ENCODE measurements at regions not wholly inside any gene's neighbourhood (a gene's known extent, or its start where the extent isn't known, plus 50 kb on each side); places are given as distances from the start of the nearest gene placed in this dataset.

GRCh38 chr1:238738892-238739291 lies 647.5 kb upstream of the CHRM3 start:
- ChIA-PET POLR2A (no interaction called here), CTCF (ENCODE audit: low intra/inter-chr PET ratio, low total read pairs) (no interaction called here)
- in situ Hi-C loops (cut with HindIII; ENCODE audit: extremely low pct_ligation_motif_present, low pct_unique_long_range_greater_than_20kb): no loop called here
- H4K20me1 ChIP-seq (ENCODE audit: insufficient read depth, low read length): no peaks in the 10 kb centered on the region
- H3K4me1 ChIP-seq (ENCODE audit: insufficient read depth, low read length): no peaks in the 10 kb centered on the region
- no peak overlapping the region for H3K9ac ChIP-seq (ENCODE audit: insufficient read depth, low read depth, low read length)
- ATAC-seq: no peak
- DNase-seq (ENCODE audit: low spot score): no peak
- H3K27me3 ChIP-seq (ENCODE audit: control insufficient read depth in 1 of 2, insufficient read depth in 2 of 2, low read length in 2 of 2): no peaks in the 10 kb centered on the region
- no peak overlapping the region for H3K27ac ChIP-seq (ENCODE audit: extremely low read length, insufficient read depth, low read length)
- H3K4me2 ChIP-seq (ENCODE audit: low read depth, low read length): no peak overlapping the region
- no peak overlapping the region for H2AFZ ChIP-seq (ENCODE audit: low read length)
- no TSS peak for BruUV-seq (replicated peaks)
- H3K79me2 ChIP-seq (ENCODE audit: insufficient read depth, low read length): no peaks in the 10 kb centered on the region
- no peak overlapping the region for H3K4me3 ChIP-seq (replicated peaks in 1 of 3; ENCODE audit: insufficient read depth in 1 of 3, low read depth in 2 of 3, low read length in 3 of 3)
- no peak for FAIRE-seq
- 2% methylated on average over 2 of the region's 2 CpGs for WGBS (ENCODE audit: low lambda C conversion rate)
- no peaks in the 10 kb centered on the region for H3K36me3 ChIP-seq (replicated peaks in 1 of 2; ENCODE audit: control insufficient read depth in 1 of 2, insufficient read depth in 2 of 2, low read length in 2 of 2)
- peaks cover 66% of the 10 kb centered on the region for H3K9me3 ChIP-seq (ENCODE audit: low read length)
- intact Hi-C loops (cut with micrococcal nuclease; ENCODE audit: unreplicated experiment): no loop called here
- TF ChIP-seq ZNF605 (CRISPR knock-in tag; IDR thresholded peaks at IDR 0.05) (no peak), KDM5A (IDR thresholded peaks at IDR 0.05; ENCODE audit: borderline replicate concordance, low read length) (no peak), ZNF18 (CRISPR knock-in tag; IDR thresholded peaks at IDR 0.05; ENCODE audit: insufficient replicate concordance) (no peak), TSC22D2 (CRISPR knock-in tag; IDR thresholded peaks at IDR 0.05; ENCODE audit: borderline replicate concordance) (no peak), SRSF4 (IDR thresholded peaks at IDR 0.05; ENCODE audit: low read depth, low read length, poor library complexity, severe bottlenecking) (no peak), SATB2 (CRISPR knock-in tag; IDR thresholded peaks at IDR 0.05) (no peak), ZNF496 (CRISPR knock-in tag; IDR thresholded peaks at IDR 0.05; ENCODE audit: insufficient replicate concordance) (no peak), DNMT1 (CRISPR knock-in tag; IDR thresholded peaks at IDR 0.05) (no peak), ZNF441 (CRISPR knock-in tag; IDR thresholded peaks at IDR 0.05; ENCODE audit: borderline replicate concordance) (no peak), WIZ (CRISPR knock-in tag; IDR thresholded peaks at IDR 0.05) (no peak), PLSCR1 (CRISPR knock-in tag; IDR thresholded peaks at IDR 0.05; ENCODE audit: borderline replicate concordance) (no peak), YY1 (IDR thresholded peaks at IDR 0.05; ENCODE audit: insufficient read depth, insufficient replicate concordance, low read depth, low read length) (no peak), ZNF318 (CRISPR knock-in tag; IDR thresholded peaks at IDR 0.05) (no peak), PTBP1 (IDR thresholded peaks at IDR 0.05; ENCODE audit: low read depth, low read length, poor library complexity, severe bottlenecking) (no peak), ZNF224 (CRISPR knock-in tag; IDR thresholded peaks at IDR 0.05) (no peak), ZNF3 (CRISPR knock-in tag; IDR thresholded peaks at IDR 0.05) (no peak)
